DMS153 treated with DMSO at 0.1 percent for 48 hours (cell line): ENCODE measurements at regions not wholly inside any gene's neighbourhood (a gene's known extent, or its start where the extent isn't known, plus 50 kb on each side); places are given as distances from the start of the nearest gene placed in this dataset.
A peak's percentile ranks its signal among the peaks of the same experiment; 100 is the strongest.

Experiments used
- DNase-seq: peaks from one replicate; lab custom pipeline; 2025; ENCODE audit not compliant: unreplicated experiment; lab: John Stamatoyannopoulos, UW

GRCh38 chr15:79373113-79373512 lies 59.0 kb upstream of the MINAR1 start:
- no peak for DNase-seq

DNA sequence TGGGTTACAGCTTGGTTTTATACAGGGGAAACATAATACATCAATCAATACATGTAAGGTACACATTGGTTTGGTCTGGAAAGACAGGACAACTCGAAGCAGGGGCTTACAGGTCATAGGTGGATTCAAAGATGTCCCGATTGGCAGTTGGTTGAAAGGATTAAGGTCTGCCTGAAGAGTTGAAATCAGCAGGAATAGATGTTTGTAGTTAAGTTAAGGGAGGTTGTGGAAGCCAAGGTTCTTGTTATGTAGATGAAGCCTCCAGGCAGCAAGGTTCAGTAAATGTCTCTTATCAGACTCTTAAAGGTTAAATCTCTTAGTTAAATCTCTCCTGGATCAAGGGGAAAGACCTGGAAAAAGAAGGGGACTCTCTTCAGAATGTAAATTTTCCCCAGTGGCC lies 58.4 kb upstream of the MINAR1 start:
- no peak for DNase-seq

DNA sequence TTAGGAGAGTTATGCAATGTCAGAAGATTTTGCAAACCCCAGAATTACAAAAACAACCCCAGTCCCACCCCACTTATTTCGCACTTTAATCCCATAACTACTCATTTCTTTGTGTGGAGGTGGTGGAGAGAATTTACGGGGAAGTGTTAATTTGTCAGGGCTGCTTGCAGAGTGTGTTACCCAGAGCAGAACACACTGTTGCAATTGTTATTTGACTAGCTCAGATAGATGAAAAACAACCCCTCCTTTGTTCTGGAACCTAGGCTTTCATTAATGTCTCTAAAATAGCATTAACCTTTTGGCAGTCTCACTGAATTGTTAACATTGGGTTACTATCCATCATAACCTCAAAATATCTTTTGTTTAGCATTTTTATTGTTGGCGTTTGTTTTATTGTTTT lies 55.8 kb upstream of the MINAR1 start:
- no peak for DNase-seq

DNA sequence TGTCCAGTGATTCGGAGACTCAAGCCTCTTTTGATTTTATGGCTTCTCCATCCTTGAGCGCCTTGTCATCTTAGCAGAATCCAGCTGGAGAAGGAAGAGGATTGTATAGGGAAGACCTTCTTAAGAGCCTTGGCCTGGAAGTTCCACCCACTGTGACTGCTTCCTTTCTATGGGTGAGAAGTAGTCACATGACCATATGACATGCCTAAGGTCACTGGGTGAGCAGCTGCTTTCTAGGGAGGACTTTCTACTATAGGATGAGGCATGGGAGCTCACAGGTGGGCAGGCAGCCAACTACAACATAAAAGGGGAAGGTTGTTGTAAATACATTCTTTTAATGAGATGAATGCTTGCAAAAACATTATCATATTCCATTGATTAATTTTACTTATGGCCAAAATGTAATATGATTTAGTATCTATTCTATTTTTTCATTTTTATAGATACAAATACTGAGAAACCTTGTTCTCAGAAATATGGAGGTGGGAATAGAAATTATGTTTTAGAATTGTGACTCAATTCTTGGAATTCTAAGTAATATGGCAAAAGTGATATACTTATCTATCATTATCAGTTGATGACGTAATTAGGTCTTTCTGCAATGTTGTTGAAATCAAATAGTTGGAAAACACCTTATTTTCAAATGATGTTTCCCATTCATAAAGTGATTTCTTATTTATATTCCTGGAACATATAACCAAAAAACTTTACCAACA lies 53.6 kb upstream of the MINAR1 start:
- no peak for DNase-seq

GRCh38 chr15:79380755-79381497 lies 51.2 kb upstream of the MINAR1 start:
- peak; percentile 2 for DNase-seq

DNA sequence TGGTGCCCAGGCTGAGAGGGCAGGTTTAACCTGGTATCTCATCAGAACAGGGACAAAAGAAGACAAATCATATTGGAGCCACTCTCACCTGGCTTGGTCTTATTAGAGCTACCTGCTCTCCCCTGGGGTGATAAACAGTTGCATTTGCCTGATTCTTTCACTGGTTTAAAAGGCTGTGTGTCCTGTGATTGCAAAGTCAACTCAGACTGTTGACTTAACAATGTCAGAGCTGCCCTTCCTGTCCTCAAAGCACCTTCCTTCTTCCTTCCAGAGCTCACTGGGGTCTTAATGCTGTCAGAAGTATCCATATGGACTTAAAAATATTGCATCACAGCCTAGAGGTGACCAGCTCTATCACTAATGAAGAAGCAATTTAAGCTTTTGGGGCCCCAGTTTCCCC lies 50.5 kb upstream of the MINAR1 start:
- no peak for DNase-seq
